ENCODE measurements at regions not wholly inside any gene's neighbourhood (a gene's known extent, or its start where the extent isn't known, plus 50 kb on each side); places are given as distances from the start of the nearest gene placed in this dataset.

- Mint-ChIP-seq H3K27me3 (no peaks in the 10 kb centered on the region), H3K9me3 (peaks cover 4 to 27% of the 10 kb centered on the region in 2 donors), H3K36me3 (ENCODE audit: insufficient read depth) (peaks cover 3% of the 10 kb centered on the region), H3K4me1 (ENCODE audit: low read depth in 2 of 2) (no peaks in the 10 kb centered on the region), H3K27ac (no peak overlapping the region), H3K4me3 (no peak overlapping the region)
- no peak for DNase-seq
- no peak for ATAC-seq (replicated peaks)
These were observed 193.5 kb upstream of the SPTLC3 start for GRCh38 chr20:12815231-12815768.

- Mint-ChIP-seq H3K4me1 (ENCODE audit: low read depth in 2 of 2) (no peaks in the 10 kb centered on the region), H3K36me3 (ENCODE audit: insufficient read depth) (peaks cover 3% of the 10 kb centered on the region), H3K27me3 (no peaks in the 10 kb centered on the region), H3K4me3 (no peak overlapping the region), H3K27ac (no peak overlapping the region), H3K9me3 (peaks cover 3 to 22% of the 10 kb centered on the region in 2 donors)
- ATAC-seq (replicated peaks) (no peak), DNase-seq (no peak)
These were observed 192.9 kb upstream of the SPTLC3 start for GRCh38 chr20:12815778-12816408.

- Mint-ChIP-seq H3K36me3 (ENCODE audit: insufficient read depth) (no peaks in the 10 kb centered on the region), H3K4me1 (ENCODE audit: low read depth in 2 of 2) (no peaks in the 10 kb centered on the region), H3K9me3 (peaks cover 10 to 19% of the 10 kb centered on the region in 2 donors), H3K27me3 (no peaks in the 10 kb centered on the region), H3K4me3 (no peak overlapping the region), H3K27ac (no peak overlapping the region)
- DNase-seq (no peak), ATAC-seq (replicated peaks) (no peak)
These were observed 187.5 kb upstream of the SPTLC3 start for GRCh38 chr20:12821249-12821648.

GRCh38 chr20:12823734-12824133 is 185.0 kb upstream of the SPTLC3 start:
- Mint-ChIP-seq H3K4me1 (ENCODE audit: low read depth in 2 of 2) (no peaks in the 10 kb centered on the region), H3K27me3 (no peaks in the 10 kb centered on the region), H3K36me3 (ENCODE audit: insufficient read depth) (no peaks in the 10 kb centered on the region), H3K27ac (no peak overlapping the region), H3K4me3 (no peak overlapping the region), H3K9me3 (peaks cover 8 to 12% of the 10 kb centered on the region in 2 donors)
- no peak for DNase-seq
- ATAC-seq (replicated peaks): no peak

- Mint-ChIP-seq H3K9me3 (peaks cover 8 to 12% of the 10 kb centered on the region in 2 donors), H3K27me3 (no peaks in the 10 kb centered on the region), H3K4me1 (ENCODE audit: low read depth in 2 of 2) (no peaks in the 10 kb centered on the region), H3K4me3 (no peak overlapping the region), H3K27ac (no peak overlapping the region), H3K36me3 (ENCODE audit: insufficient read depth) (no peaks in the 10 kb centered on the region)
- DNase-seq: no peak
- no peak for ATAC-seq (replicated peaks)
These were observed 184.2 kb upstream of the SPTLC3 start for GRCh38 chr20:12824328-12825225.

GRCh38 chr20:12825226-12825595 is 183.6 kb upstream of the SPTLC3 start:
- H3K4me1 Mint-ChIP-seq (ENCODE audit: low read depth in 2 of 2): no peaks in the 10 kb centered on the region
- H3K27me3 Mint-ChIP-seq: no peaks in the 10 kb centered on the region
- no peak overlapping the region for H3K4me3 Mint-ChIP-seq
- no peaks in the 10 kb centered on the region for H3K36me3 Mint-ChIP-seq (ENCODE audit: insufficient read depth)
- DNase-seq: no peak
- H3K27ac Mint-ChIP-seq: no peak overlapping the region
- H3K9me3 Mint-ChIP-seq: peaks cover 8 to 12% of the 10 kb centered on the region in 2 donors
- ATAC-seq (replicated peaks): no peak

- ATAC-seq (replicated peaks): no peak
- Mint-ChIP-seq H3K4me3 (no peak overlapping the region), H3K4me1 (ENCODE audit: low read depth in 2 of 2) (no peaks in the 10 kb centered on the region)
These were observed 180.9 kb upstream of the SPTLC3 start for GRCh38 chr20:12827816-12828385.

GRCh38 chr20:12829170-12829569 is 179.6 kb upstream of the SPTLC3 start:
- Mint-ChIP-seq H3K4me1 (ENCODE audit: low read depth in 2 of 2) (no peaks in the 10 kb centered on the region), H3K27me3 (no peaks in the 10 kb centered on the region), H3K9me3 (peaks cover 2 to 6% of the 10 kb centered on the region in 2 donors), H3K27ac (no peak overlapping the region), H3K36me3 (ENCODE audit: insufficient read depth) (no peaks in the 10 kb centered on the region), H3K4me3 (no peak overlapping the region)
- no peak for DNase-seq
- ATAC-seq (replicated peaks): no peak

More at GRCh38 chr20:12827816-12828385, 180.9 kb upstream of the SPTLC3 start:
- Mint-ChIP-seq H3K9me3 (peaks cover 4 to 6% of the 10 kb centered on the region in 2 donors), H3K27me3 (no peaks in the 10 kb centered on the region), H3K36me3 (ENCODE audit: insufficient read depth) (no peaks in the 10 kb centered on the region), H3K27ac (no peak overlapping the region)
- DNase-seq: no peak

- ATAC-seq (replicated peaks) (no peak), DNase-seq (no peak)
- Mint-ChIP-seq H3K36me3 (ENCODE audit: insufficient read depth) (no peaks in the 10 kb centered on the region), H3K9me3 (peaks cover 8% of the 10 kb centered on the region in 2 donors), H3K4me3 (no peak overlapping the region), H3K27me3 (no peaks in the 10 kb centered on the region), H3K4me1 (ENCODE audit: low read depth in 2 of 2) (no peaks in the 10 kb centered on the region), H3K27ac (no peak overlapping the region)
These were observed 174.9 kb upstream of the SPTLC3 start for GRCh38 chr20:12833861-12834260.

GRCh38 chr20:12835999-12836398 is 172.8 kb upstream of the SPTLC3 start:
- DNase-seq (no peak), ATAC-seq (replicated peaks) (no peak)
- H3K4me1 Mint-ChIP-seq (ENCODE audit: low read depth in 2 of 2): no peaks in the 10 kb centered on the region
- H3K27me3 Mint-ChIP-seq: no peaks in the 10 kb centered on the region
- H3K27ac Mint-ChIP-seq: no peak overlapping the region
- H3K36me3 Mint-ChIP-seq (ENCODE audit: insufficient read depth): no peaks in the 10 kb centered on the region
- H3K4me3 Mint-ChIP-seq: no peak overlapping the region
- H3K9me3 Mint-ChIP-seq: peaks cover 9 to 17% of the 10 kb centered on the region in 2 donors

GRCh38 chr20:12837646-12838045 is 171.1 kb upstream of the SPTLC3 start:
- H3K36me3 Mint-ChIP-seq (ENCODE audit: insufficient read depth): no peaks in the 10 kb centered on the region
- H3K4me3 Mint-ChIP-seq: no peak overlapping the region
- H3K27ac Mint-ChIP-seq: no peak overlapping the region
- ATAC-seq (replicated peaks) (no peak), DNase-seq (no peak)
- no peaks in the 10 kb centered on the region for H3K27me3 Mint-ChIP-seq
- no peaks in the 10 kb centered on the region for H3K4me1 Mint-ChIP-seq (ENCODE audit: low read depth in 2 of 2)
- peaks cover 11 to 22% of the 10 kb centered on the region in 2 donors for H3K9me3 Mint-ChIP-seq

GRCh38 chr20:12838261-12838866 is 170.4 kb upstream of the SPTLC3 start:
- H3K27me3 Mint-ChIP-seq: no peaks in the 10 kb centered on the region
- H3K4me3 Mint-ChIP-seq: no peak overlapping the region
- H3K27ac Mint-ChIP-seq: no peak overlapping the region
- H3K4me1 Mint-ChIP-seq (ENCODE audit: low read depth in 2 of 2): no peaks in the 10 kb centered on the region
- ATAC-seq (replicated peaks) (no peak), DNase-seq (no peak)
- H3K36me3 Mint-ChIP-seq (ENCODE audit: insufficient read depth): no peaks in the 10 kb centered on the region
- peaks cover 12 to 25% of the 10 kb centered on the region in 2 donors for H3K9me3 Mint-ChIP-seq

- Mint-ChIP-seq H3K4me1 (ENCODE audit: low read depth in 2 of 2) (no peaks in the 10 kb centered on the region), H3K9me3 (peaks cover 10 to 21% of the 10 kb centered on the region in 2 donors), H3K27ac (no peak overlapping the region), H3K27me3 (no peaks in the 10 kb centered on the region), H3K36me3 (ENCODE audit: insufficient read depth) (no peaks in the 10 kb centered on the region), H3K4me3 (no peak overlapping the region)
- ATAC-seq (replicated peaks) (no peak), DNase-seq (no peak)
These were observed 160.9 kb upstream of the SPTLC3 start for GRCh38 chr20:12847872-12848271.
